ENCODE measurements at regions not wholly inside any gene's neighbourhood (a gene's known extent, or its start where the extent isn't known, plus 50 kb on each side); places are given as distances from the start of the nearest gene placed in this dataset.

DNA sequence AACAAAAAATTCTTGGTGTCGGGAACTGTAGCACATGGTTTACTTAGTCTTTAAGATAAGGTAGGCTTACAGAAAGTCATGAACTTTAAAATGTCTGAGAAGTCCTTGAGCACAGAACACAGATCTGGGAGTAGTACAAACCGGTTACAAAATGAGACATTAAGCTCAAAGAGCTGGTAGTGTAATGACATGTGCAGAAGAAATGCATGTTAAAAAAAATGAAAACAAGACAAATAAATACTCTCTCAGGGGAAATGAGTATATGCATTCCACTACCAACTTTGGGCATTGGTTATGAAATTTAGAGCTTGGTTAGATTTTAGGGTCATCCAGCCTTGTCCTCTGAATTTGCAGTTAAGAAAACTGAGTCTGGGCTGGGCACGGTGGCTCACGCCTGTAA, 91.5 kb upstream of the F3 start:
- POLR2A ChIA-PET: no interaction called here
- Mint-ChIP-seq H3K9me3 (no peaks in the 10 kb centered on the region), H3K27ac (no peak overlapping the region), H3K4me3 (no peak overlapping the region), H3K27me3 (peaks cover 6% of the 10 kb centered on the region), H3K36me3 (no peaks in the 10 kb centered on the region), H3K4me1 (no peaks in the 10 kb centered on the region)
- ATAC-seq (ENCODE audit: low read depth) (no peak), DNase-seq (no peak)

DNA sequence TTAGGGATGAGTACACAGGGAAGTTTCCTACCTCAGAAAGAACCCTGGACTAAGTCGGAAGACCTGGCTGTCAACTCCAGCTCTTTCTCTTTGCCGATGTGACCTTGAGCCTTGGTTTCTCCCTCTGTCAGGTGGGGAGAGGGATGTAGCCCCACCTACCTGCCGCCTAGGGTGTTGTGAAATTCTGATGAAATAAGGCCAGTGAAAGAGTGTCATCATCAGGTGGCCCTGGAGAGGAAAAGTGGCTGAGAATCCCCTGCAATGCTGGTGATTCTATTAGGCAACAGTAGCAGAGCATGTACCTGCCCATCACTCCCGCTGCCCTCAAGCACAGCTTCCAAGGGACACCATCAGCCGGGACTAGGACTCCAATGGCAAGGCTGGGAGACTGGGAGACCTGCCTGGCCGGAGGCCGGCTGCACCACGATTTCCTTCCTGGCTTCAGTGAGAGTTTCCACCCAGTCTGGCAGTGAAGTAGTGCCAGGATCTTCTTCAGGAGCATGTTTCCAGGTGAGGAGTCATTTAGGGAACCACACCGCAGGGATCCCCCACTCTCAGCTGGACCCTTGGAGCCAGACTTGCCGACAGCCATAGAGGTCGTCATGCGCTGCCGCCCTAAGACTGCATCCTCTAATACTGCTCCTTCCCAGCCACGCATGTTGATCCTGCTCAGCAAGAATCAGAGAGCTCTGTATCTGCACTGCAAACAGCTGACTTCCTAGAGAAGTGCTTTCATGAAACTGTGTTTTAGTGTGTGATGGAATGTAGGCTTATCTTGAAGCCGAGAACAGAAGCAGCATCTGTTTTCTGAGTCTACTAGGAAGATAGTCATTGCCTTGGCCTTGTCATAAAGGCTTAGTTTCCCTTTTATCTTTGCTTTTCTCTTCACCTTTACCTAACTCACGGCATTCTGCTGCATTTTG, 88.0 kb upstream of the F3 start:
- H3K36me3 Mint-ChIP-seq: no peaks in the 10 kb centered on the region
- no peak for DNase-seq
- no peaks in the 10 kb centered on the region for H3K9me3 Mint-ChIP-seq
- H3K27ac Mint-ChIP-seq: no peak overlapping the region
- ATAC-seq (ENCODE audit: low read depth): no peak
- peaks cover 6% of the 10 kb centered on the region for H3K27me3 Mint-ChIP-seq
- H3K4me3 Mint-ChIP-seq: no peak overlapping the region
- POLR2A ChIA-PET: no interaction called here
- no peaks in the 10 kb centered on the region for H3K4me1 Mint-ChIP-seq

DNA sequence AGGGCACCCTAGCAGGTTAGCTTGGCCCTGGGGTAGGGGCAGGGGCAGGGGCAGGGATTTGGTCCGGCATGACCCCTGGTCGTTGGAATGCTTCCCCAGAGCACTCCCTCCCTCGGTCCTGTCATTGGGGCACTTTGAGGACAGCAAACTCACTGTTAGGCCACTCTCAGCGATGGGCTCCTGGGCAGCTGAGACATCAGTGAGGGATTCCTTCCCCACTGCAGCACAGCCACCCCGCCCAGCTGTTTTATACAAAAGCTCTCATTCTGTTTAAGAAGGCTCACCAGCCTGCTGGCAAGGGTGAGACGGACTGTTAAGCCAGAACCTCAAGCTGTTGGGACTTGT, 86.9 kb upstream of the F3 start:
- POLR2A ChIA-PET: no interaction called here
- Mint-ChIP-seq H3K27ac (no peak overlapping the region), H3K4me1 (no peaks in the 10 kb centered on the region), H3K36me3 (no peaks in the 10 kb centered on the region), H3K27me3 (peaks cover 3% of the 10 kb centered on the region), H3K9me3 (no peaks in the 10 kb centered on the region), H3K4me3 (no peak overlapping the region)
- ATAC-seq (ENCODE audit: low read depth) (no peak), DNase-seq (no peak)

- Mint-ChIP-seq H3K4me1 (no peaks in the 10 kb centered on the region), H3K27ac (no peak overlapping the region), H3K27me3 (peaks cover 3% of the 10 kb centered on the region), H3K4me3 (no peak overlapping the region), H3K36me3 (no peaks in the 10 kb centered on the region), H3K9me3 (no peaks in the 10 kb centered on the region)
- DNase-seq: no peak
- POLR2A ChIA-PET: no interaction called here
- ATAC-seq (ENCODE audit: low read depth): no peak
Observed at GRCh38 chr1:94627771-94628498, 86.4 kb upstream of the F3 start.

DNA sequence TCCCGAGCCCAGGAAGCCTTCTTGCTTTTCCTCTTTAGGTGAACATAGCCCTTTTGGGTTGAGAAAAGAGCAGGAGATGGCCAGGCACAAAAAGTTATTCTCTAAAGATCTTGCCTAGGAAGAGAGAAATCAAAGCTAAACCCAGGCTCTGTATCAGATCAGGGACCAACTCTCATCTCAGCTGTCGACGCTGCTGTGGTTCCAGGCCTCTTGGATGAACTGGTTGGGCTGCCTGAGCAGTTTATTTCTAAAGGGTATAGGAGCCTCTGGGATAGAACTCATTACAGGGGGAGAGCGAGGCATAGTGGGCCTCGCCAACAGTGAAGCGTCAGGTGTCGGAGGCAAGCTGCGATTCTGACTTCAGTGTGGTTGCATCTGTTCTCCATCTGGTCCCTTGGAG, 82.6 kb upstream of the F3 start:
- DNase-seq (no peak), ATAC-seq (ENCODE audit: low read depth) (no peak)
- H3K27me3 Mint-ChIP-seq: no peaks in the 10 kb centered on the region
- H3K4me1 Mint-ChIP-seq: no peaks in the 10 kb centered on the region
- no peaks in the 10 kb centered on the region for H3K36me3 Mint-ChIP-seq
- H3K9me3 Mint-ChIP-seq: no peaks in the 10 kb centered on the region
- no peak overlapping the region for H3K27ac Mint-ChIP-seq
- H3K4me3 Mint-ChIP-seq: no peak overlapping the region
- POLR2A ChIA-PET: no interaction called here

DNA sequence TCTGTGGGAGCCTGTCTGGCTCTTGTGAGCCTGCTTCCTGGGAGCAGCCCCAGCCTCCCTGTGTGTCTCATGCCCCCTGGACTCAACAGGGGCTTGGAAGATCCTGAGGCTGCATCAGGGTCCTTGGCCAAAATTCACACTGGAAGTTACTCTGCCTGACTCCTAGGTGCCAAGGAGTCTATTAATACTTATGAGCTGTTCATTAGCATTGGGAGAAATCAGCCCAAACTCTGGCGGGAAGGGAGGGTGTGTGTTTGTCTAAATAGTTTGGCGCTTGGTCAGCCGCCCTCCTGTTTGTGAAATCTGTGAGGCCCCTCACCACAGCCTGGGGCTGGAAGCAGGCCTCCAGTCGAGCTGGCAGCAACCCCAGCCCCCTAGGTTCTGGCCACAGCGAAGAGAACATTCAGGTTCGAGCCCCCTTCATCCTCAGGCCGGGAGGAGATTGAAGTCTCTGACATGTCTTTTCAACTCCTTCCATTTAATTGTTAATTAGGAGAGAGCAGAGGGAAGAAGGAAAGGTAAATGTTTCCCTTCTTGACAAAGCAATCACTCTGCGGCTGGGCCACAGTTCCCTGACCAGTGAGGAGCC, 82.1 kb upstream of the F3 start:
- no peaks in the 10 kb centered on the region for H3K36me3 Mint-ChIP-seq
- POLR2A ChIA-PET: no interaction called here
- H3K27me3 Mint-ChIP-seq: no peaks in the 10 kb centered on the region
- no peak overlapping the region for H3K27ac Mint-ChIP-seq
- DNase-seq: no peak
- no peak overlapping the region for H3K4me3 Mint-ChIP-seq
- no peaks in the 10 kb centered on the region for H3K9me3 Mint-ChIP-seq
- H3K4me1 Mint-ChIP-seq: no peaks in the 10 kb centered on the region
- ATAC-seq (ENCODE audit: low read depth): no peak

GRCh38 chr1:94622757-94623156, 81.2 kb upstream of the F3 start:
- no peak overlapping the region for H3K27ac Mint-ChIP-seq
- no peaks in the 10 kb centered on the region for H3K4me1 Mint-ChIP-seq
- no peak for DNase-seq
- POLR2A ChIA-PET: no interaction called here
- ATAC-seq (ENCODE audit: low read depth): no peak
- peaks cover 3% of the 10 kb centered on the region for H3K9me3 Mint-ChIP-seq
- peaks cover 5% of the 10 kb centered on the region for H3K27me3 Mint-ChIP-seq
- H3K36me3 Mint-ChIP-seq: no peaks in the 10 kb centered on the region
- no peak overlapping the region for H3K4me3 Mint-ChIP-seq

DNA sequence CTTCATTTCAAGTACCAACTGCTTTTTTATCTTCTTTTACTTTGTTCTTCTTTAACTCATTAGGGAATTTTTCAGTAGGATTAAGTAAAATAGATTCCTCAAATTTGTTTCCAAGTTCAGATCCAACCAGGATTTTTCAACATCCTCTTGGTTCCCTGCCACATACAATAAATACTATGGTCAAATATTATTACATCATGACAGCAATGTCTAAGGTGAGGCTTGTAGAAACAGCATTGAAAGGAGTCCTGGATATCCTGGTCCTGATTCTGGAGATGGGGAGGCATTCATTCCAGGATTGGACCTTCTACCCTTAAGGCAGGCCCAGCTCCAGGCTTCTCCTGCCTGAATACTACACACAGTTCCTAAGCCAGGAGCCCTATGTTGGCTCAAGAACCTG, 80.2 kb upstream of the F3 start:
- Mint-ChIP-seq H3K27ac (no peak overlapping the region), H3K4me3 (no peak overlapping the region), H3K4me1 (no peaks in the 10 kb centered on the region), H3K36me3 (no peaks in the 10 kb centered on the region), H3K9me3 (peaks cover 3% of the 10 kb centered on the region), H3K27me3 (peaks cover 5% of the 10 kb centered on the region)
- no peak for ATAC-seq (ENCODE audit: low read depth)
- POLR2A ChIA-PET: no interaction called here
- DNase-seq: no peak

DNA sequence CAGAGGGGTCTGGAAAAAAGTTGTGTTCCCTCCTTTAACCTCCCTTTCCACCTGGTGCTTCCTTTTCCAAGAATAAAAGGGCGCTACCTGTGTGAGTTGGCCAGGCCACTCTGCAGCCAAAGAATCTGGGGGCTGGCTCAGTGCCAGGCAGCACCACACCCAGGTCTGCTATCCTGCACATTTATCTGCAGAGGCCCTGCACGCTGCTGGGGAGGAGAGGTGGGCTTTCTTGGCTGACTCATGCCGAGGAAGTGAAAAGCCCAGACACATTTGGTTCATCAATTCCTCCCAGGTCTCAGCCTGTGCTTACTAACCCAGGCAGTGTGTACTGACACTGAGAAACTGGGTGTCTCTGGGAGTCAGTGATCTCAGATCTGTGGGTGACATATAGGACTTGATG, 79.8 kb upstream of the F3 start:
- no peak for DNase-seq
- Mint-ChIP-seq H3K27me3 (peaks cover 5% of the 10 kb centered on the region), H3K36me3 (no peaks in the 10 kb centered on the region), H3K9me3 (peaks cover 3% of the 10 kb centered on the region), H3K4me1 (no peaks in the 10 kb centered on the region), H3K27ac (no peak overlapping the region), H3K4me3 (no peak overlapping the region)
- no peak for ATAC-seq (ENCODE audit: low read depth)
- POLR2A ChIA-PET: no interaction called here

DNA sequence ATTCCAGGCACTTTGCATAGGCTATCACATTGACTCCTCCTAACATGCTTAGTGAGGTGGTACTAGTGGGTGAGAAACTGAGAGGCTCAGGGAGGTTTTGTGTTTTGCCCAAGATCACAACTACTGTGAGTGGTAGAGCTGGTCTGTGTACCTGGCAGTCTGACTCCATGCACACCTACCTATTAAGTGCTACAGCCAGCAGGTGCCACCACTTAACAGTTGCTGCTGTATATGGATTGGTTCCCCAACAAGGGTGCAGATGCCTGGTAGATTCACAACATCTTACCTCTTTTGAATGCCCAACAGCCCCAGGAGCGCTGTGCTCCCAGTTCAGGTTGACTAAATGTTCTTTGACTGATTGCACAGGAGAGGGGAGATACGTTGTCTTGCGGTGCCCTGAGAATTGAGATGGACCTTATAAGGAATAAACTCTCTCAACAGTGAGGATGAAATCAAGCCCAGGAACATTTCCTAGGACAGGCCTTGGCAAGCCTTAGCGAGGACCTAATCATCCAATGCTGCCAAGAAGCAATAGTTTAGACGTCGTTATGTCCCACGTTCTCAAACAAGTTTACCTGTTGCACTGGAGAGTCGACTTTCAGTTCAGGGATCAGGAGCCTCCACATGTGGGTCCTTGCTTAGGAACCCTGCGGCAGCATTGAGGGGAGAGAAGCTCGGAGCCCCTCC, 78.9 kb upstream of the F3 start:
- ATAC-seq (ENCODE audit: low read depth) (no peak), DNase-seq (no peak)
- POLR2A ChIA-PET: no interaction called here
- Mint-ChIP-seq H3K9me3 (peaks cover 3% of the 10 kb centered on the region), H3K27ac (no peak overlapping the region), H3K4me3 (no peak overlapping the region), H3K4me1 (no peaks in the 10 kb centered on the region), H3K27me3 (peaks cover 5% of the 10 kb centered on the region), H3K36me3 (no peaks in the 10 kb centered on the region)

- Mint-ChIP-seq H3K27me3 (peaks cover 5% of the 10 kb centered on the region), H3K4me1 (peaks cover 1% of the 10 kb centered on the region), H3K36me3 (no peaks in the 10 kb centered on the region), H3K27ac (no peak overlapping the region), H3K4me3 (no peak overlapping the region), H3K9me3 (peaks cover 3% of the 10 kb centered on the region)
- ATAC-seq (ENCODE audit: low read depth) (no peak), DNase-seq (no peak)
- POLR2A ChIA-PET: no interaction called here
Observed at GRCh38 chr1:94619731-94620130, 78.2 kb upstream of the F3 start.

GRCh38 chr1:94617957-94618739, 76.6 kb upstream of the F3 start:
- Mint-ChIP-seq H3K36me3 (no peaks in the 10 kb centered on the region), H3K9me3 (peaks cover 3% of the 10 kb centered on the region), H3K4me1 (peaks cover 1% of the 10 kb centered on the region), H3K27me3 (peaks cover 5% of the 10 kb centered on the region), H3K27ac (no peak overlapping the region), H3K4me3 (no peak overlapping the region)
- DNase-seq (no peak), ATAC-seq (ENCODE audit: low read depth) (no peak)
- POLR2A ChIA-PET: no interaction called here

- no peak for DNase-seq
- no peak overlapping the region for H3K4me3 Mint-ChIP-seq
- H3K36me3 Mint-ChIP-seq: no peaks in the 10 kb centered on the region
- H3K27me3 Mint-ChIP-seq: peaks cover 5% of the 10 kb centered on the region
- peaks cover 3% of the 10 kb centered on the region for H3K9me3 Mint-ChIP-seq
- H3K27ac Mint-ChIP-seq: no peak overlapping the region
- POLR2A ChIA-PET: no interaction called here
- H3K4me1 Mint-ChIP-seq: peaks cover 3% of the 10 kb centered on the region
- no peak for ATAC-seq (ENCODE audit: low read depth)
Observed at GRCh38 chr1:94617134-94617805, 75.7 kb upstream of the F3 start.
